GM08714 (cell line): ENCODE measurements at regions not wholly inside any gene's neighbourhood (a gene's known extent, or its start where the extent isn't known, plus 50 kb on each side); places are given as distances from the start of the nearest gene placed in this dataset.
"Not testable (repeated sequence)": the region's sequence is repeated elsewhere in the genome, so short reads cannot be mapped to it uniquely, and the experiment has no call there.

Experiments
- H3K4me3 ChIP-seq: fragments of 200-500 bp; sonication (Bioruptor generic); 2 replicates; pipeline ENCODE4 v1.5.1; 2014; ENCODE audit warnings: mild to moderate bottlenecking, low read length, inconsistent platforms
- ZNF274 ChIP-seq: IDR thresholded peaks from 2 replicates; pipeline ENCODE4 v1.6.1; 2012; ENCODE audit warnings: mild to moderate bottlenecking, low read depth, low read length

DNA sequence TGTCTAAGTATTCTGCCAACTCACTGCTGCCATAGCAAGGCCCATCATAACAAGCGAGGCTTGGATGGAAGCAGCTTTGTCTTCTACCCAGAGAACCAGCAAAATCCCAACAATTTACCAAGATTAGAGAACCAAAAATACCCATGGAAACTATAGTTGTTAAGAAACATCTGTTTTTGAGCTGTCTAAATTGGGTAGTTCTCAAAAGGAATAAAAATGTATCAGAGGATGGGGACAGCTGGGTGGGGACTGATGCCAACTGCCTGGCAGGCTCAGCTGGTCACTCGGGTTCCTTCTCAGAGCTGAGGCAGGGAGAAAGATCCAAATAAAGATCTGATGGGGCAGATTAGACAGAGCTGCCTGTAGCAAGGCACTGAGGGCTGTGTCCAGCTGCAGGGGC lies 85.9 kb upstream of the GRK3 start:
- no peak for TF ChIP-seq ZNF274
- no peak overlapping the region for H3K4me3 ChIP-seq

DNA sequence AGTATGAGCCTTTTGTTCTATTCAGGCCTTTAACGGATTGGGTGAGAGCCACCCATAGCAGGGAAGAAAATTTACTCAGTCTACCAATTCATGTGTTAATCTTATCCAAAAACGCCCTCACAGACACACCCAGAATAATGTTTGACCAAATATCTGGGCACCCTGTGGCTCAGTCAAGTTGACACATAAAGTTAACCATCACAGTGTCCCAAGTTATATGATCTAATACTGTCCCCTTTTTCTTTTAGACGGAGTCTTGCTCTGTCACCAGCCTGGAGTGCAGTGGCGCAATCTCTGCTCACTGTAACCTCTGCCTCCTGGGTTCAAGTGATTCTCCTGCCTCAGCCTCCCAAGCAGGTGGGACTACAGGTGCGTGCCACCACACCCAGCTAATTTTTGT lies 83.6 kb upstream of the GRK3 start:
- not testable (repeated sequence) for H3K4me3 ChIP-seq

GRCh38 chr22:25482091-25482760 lies 82.2 kb upstream of the GRK3 start:
- H3K4me3 ChIP-seq, result no peak overlapping the region
- TF ChIP-seq ZNF274, result no peak

- no peak for TF ChIP-seq ZNF274
- H3K4me3 ChIP-seq, result no peak overlapping the region
These were observed 81.4 kb upstream of the GRK3 start for GRCh38 chr22:25482868-25483639.

DNA sequence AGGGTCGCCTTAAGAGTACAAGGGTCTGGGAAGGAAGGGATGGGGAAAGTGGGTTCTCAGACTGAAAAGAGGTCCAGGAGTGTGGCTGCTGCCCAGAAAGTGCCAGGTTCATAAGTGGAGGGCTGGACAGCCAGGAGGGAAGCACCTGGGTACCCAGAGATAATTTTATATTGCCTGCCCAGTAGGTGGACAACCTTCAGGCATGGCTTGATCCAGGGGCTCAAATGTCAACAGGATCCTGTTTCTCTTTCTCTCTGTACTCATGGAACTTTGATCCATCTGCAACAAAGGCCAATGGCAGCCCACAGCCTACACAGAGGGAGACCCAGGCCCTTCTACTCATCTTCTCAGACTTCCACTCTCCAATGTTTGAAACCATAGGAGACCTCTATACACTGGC lies 80.5 kb upstream of the GRK3 start:
- no peak overlapping the region for H3K4me3 ChIP-seq
- no peak for TF ChIP-seq ZNF274

- TF ChIP-seq ZNF274, result no peak
- H3K4me3 ChIP-seq, result no peak overlapping the region
These were observed 79.8 kb upstream of the GRK3 start for GRCh38 chr22:25484521-25485315.

- H3K4me3 ChIP-seq, result no peak overlapping the region
- no peak for TF ChIP-seq ZNF274
These were observed 78.6 kb upstream of the GRK3 start for GRCh38 chr22:25485626-25486545.

DNA sequence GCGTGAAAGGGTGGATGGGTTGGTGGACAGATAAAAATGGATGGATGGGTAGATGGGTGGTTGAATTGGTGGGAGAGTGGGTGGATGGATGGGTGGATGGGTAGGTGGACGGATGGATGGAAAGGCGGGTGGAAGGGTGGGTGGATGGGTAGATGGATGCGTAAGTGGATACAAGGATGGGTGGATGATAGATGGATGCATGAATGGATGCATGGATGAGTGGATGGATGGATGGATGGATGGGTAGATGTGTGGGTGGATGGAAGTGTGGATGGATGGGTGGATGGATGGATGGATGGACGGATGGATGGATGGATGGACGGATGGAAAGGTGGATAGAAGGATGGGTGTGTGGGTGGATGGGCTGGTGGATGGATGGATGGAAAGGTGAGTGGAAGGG lies 77.0 kb upstream of the GRK3 start:
- no peak for TF ChIP-seq ZNF274
- no peak overlapping the region for H3K4me3 ChIP-seq

GRCh38 chr22:25488244-25489020 lies 76.0 kb upstream of the GRK3 start:
- TF ChIP-seq ZNF274, result no peak
- no peak overlapping the region for H3K4me3 ChIP-seq

DNA sequence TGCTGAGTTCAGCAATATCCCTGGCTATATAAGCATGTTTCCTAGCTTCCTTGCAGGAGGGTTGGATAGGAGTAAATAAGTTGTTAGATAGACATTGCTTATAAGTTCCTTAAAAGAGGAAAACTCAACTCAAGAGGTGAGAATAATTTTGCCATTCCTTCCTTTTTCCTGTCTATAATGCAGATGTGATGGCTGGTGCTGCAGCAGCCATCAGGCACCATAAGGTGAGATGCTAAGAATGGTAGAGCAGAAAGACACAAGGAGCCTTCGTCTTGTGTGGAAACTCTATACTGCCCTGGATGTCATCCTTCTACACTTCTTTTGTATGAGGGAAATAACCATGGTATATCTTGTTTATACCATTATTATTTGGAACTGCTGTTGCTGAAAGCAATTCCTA lies 74.5 kb upstream of the GRK3 start:
- H3K4me3 ChIP-seq, result no peak overlapping the region
- no peak for TF ChIP-seq ZNF274

GRCh38 chr22:25490896-25491295 lies 73.6 kb upstream of the GRK3 start:
- no peak overlapping the region for H3K4me3 ChIP-seq

DNA sequence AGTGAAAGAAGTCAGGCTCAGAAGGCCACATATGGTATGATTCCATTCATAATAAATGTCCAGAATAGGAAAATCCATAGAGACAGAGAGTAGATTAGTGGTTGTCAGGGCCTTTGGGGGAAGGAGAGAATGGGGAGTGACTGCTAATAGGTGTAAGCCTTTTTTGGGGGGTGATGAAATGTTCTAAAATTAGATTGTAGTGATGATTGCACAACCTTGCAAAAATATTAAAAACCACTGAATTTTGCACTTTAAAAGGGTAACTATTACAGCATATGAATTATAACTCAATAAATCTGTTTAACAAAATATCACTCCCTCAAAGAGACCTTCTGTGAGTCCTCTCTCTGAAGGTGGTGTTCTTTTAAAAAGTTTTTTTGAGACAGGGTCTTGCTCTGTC lies 72.3 kb upstream of the GRK3 start:
- TF ChIP-seq ZNF274, result no peak
- H3K4me3 ChIP-seq, result no peak overlapping the region

More at GRCh38 chr22:25490896-25491295, 73.6 kb upstream of the GRK3 start:
- no peak for TF ChIP-seq ZNF274
